ENCODE measurements at regions not wholly inside any gene's neighbourhood (a gene's known extent, or its start where the extent isn't known, plus 50 kb on each side); places are given as distances from the start of the nearest gene placed in this dataset.

DNA sequence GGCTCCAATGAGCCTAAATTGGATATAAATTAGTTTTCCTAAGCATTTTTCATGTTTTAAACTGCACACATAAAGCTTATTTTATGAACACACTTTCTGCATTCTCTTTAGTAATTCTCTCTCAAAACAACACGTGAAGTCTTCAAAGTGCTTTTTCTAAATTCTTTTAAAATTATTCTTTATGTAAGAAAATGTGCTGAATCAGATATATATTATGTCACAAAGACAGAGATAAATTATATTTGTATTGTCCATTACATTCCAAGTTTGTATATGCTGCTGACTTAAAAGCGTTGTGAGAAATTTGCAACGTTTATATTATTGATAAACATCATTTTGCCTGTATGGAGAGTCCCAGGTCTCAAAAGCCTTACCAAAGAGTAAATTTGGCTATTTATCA is 465.2 kb downstream of the BCAT1 start:
- no peak for FAIRE-seq
- Histone ChIP-seq H3K36me3 (ENCODE audit: control insufficient read depth, insufficient read depth, low read length) (no peaks in the 10 kb centered on the region), H3K4me3 (ENCODE audit: low read depth, low read length) (no peak overlapping the region), H3K27me3 (ENCODE audit: control insufficient read depth, insufficient read depth, low read length) (no peaks in the 10 kb centered on the region)
- DNase-seq (ENCODE audit: low read depth) = no peak
- no peak for TF ChIP-seq CTCF (IDR thresholded peaks at IDR 0.05; ENCODE audit: insufficient read depth, low read length, severe bottlenecking)

- DNase-seq (ENCODE audit: low read depth) = peak; percentile 8
- Histone ChIP-seq H3K36me3 (ENCODE audit: control insufficient read depth, insufficient read depth, low read length) (no peaks in the 10 kb centered on the region), H3K27me3 (ENCODE audit: control insufficient read depth, insufficient read depth, low read length) (no peaks in the 10 kb centered on the region), H3K4me3 (ENCODE audit: low read depth, low read length) (no peak overlapping the region)
- no peak for FAIRE-seq
- TF ChIP-seq CTCF (IDR thresholded peaks at IDR 0.05; ENCODE audit: insufficient read depth, low read length, severe bottlenecking) = no peak
These were observed 465.9 kb downstream of the BCAT1 start for GRCh38 chr12:24482882-24483604.

DNA sequence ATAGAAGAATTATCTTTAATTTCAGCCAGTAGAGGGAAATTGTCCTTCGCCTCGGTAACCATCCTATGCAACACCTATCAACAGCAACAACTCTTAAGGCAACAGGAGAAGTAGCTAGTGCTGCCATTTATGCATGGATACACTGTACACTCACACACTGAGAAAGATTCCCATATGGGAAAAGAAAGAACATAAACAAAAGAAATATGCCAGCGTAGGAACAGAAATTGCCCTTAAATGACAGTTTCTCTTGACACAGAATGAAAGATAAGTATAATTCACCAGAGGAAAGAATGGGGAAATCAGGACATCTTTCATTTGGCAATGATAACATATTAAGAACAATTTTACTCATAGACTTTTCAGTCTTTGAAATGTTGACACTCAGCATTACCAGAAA is 466.9 kb downstream of the BCAT1 start:
- no peaks in the 10 kb centered on the region for H3K36me3 ChIP-seq (ENCODE audit: control insufficient read depth, insufficient read depth, low read length)
- TF ChIP-seq CTCF (IDR thresholded peaks at IDR 0.05; ENCODE audit: insufficient read depth, low read length, severe bottlenecking) = no peak
- no peak overlapping the region for H3K4me3 ChIP-seq (ENCODE audit: low read depth, low read length)
- FAIRE-seq (no peak), DNase-seq (ENCODE audit: low read depth) (no peak)
- no peaks in the 10 kb centered on the region for H3K27me3 ChIP-seq (ENCODE audit: control insufficient read depth, insufficient read depth, low read length)

DNA sequence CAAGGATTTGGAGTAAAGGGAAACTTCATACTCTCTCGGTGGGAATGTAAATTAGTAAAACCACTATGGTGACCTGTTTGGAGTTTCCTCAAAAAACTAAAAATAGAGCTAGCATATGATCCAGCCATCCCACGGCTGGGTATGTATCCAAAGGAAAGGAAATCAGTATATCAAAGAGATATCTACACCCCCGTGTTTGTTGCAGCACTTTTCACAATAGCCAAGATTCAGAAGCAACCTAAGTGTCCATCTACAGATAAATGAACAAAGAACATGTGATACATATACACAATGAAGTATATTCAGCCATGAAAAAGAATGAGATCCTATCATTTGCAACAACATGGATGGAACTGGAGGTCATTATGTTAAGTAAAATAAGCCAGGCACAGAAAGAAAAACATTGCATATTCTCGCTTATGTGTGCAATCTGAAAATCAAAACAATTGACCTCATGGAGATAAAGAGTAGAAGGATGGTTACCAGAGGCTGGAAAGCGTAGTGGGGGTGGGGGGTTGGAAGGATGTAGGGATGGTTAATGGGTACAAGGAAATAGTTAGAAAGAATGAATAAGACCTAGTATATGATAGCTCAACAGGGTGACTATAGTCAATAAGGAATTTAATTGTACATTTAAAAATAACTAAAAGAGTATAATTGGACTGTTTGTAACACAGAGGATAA is 468.0 kb downstream of the BCAT1 start:
- TF ChIP-seq CTCF (IDR thresholded peaks at IDR 0.05; ENCODE audit: insufficient read depth, low read length, severe bottlenecking) = no peak
- H3K36me3 ChIP-seq (ENCODE audit: control insufficient read depth, insufficient read depth, low read length) = no peaks in the 10 kb centered on the region
- no peaks in the 10 kb centered on the region for H3K27me3 ChIP-seq (ENCODE audit: control insufficient read depth, insufficient read depth, low read length)
- H3K4me3 ChIP-seq (ENCODE audit: low read depth, low read length) = no peak overlapping the region
- FAIRE-seq (no peak), DNase-seq (ENCODE audit: low read depth) (no peak)

DNA sequence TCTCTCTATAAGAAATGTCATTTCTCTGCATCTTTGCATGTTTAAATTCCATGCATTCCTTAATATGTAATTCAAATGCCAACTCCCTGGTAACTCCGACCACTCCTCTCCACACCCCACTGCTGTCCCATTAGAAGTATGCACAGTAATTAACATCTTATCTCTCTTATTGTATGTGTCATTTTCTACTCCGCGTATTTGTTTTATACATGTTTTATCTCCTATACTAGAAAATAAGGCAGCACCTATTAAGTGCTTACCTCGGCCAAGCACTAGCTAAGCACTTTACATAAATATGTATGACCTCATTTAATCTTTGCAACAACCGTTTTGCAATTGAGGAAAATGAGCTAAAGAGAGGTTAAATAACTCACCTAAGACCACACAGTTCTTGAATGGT is 469.8 kb downstream of the BCAT1 start:
- Histone ChIP-seq H3K36me3 (ENCODE audit: control insufficient read depth, insufficient read depth, low read length) (no peaks in the 10 kb centered on the region), H3K4me3 (ENCODE audit: low read depth, low read length) (no peak overlapping the region), H3K27me3 (ENCODE audit: control insufficient read depth, insufficient read depth, low read length) (no peaks in the 10 kb centered on the region)
- no peak for FAIRE-seq
- peak; percentile 18 for DNase-seq (ENCODE audit: low read depth)
- no peak for TF ChIP-seq CTCF (IDR thresholded peaks at IDR 0.05; ENCODE audit: insufficient read depth, low read length, severe bottlenecking)

All from bronchial epithelial cell (primary cell).